ENCODE measurements at regions not wholly inside any gene's neighbourhood (a gene's known extent, or its start where the extent isn't known, plus 50 kb on each side); places are given as distances from the start of the nearest gene placed in this dataset.

- no peak for DNase-seq
- no peaks in the 10 kb centered on the region for H3K9me3 Mint-ChIP-seq (ENCODE audit: unreplicated experiment)
- no peaks in the 10 kb centered on the region for H3K27me3 Mint-ChIP-seq (ENCODE audit: unreplicated experiment)
- no peaks in the 10 kb centered on the region for H3K4me1 Mint-ChIP-seq (ENCODE audit: low read depth, unreplicated experiment)
- no peaks in the 10 kb centered on the region for H3K36me3 Mint-ChIP-seq (ENCODE audit: unreplicated experiment)
- TF ChIP-seq CTCF (IDR thresholded peaks at IDR 0.05; ENCODE audit: partially characterized antibody, unreplicated experiment), result no peak
- H3K4me3 Mint-ChIP-seq (ENCODE audit: unreplicated experiment), result no peak overlapping the region
- no peak overlapping the region for H3K27ac Mint-ChIP-seq (ENCODE audit: unreplicated experiment)
Observed at GRCh38 chr9:116020801-116021200, 132.8 kb upstream of the PAPPA start.

GRCh38 chr9:116027096-116027495 lies 126.5 kb upstream of the PAPPA start:
- no peak for TF ChIP-seq CTCF (IDR thresholded peaks at IDR 0.05; ENCODE audit: partially characterized antibody, unreplicated experiment)
- Mint-ChIP-seq H3K9me3 (ENCODE audit: unreplicated experiment) (peaks cover 2% of the 10 kb centered on the region), H3K27ac (ENCODE audit: unreplicated experiment) (no peak overlapping the region), H3K27me3 (ENCODE audit: unreplicated experiment) (no peaks in the 10 kb centered on the region), H3K4me1 (ENCODE audit: low read depth, unreplicated experiment) (no peaks in the 10 kb centered on the region), H3K4me3 (ENCODE audit: unreplicated experiment) (no peak overlapping the region), H3K36me3 (ENCODE audit: unreplicated experiment) (peaks cover 7% of the 10 kb centered on the region)
- DNase-seq, result no peak

GRCh38 chr9:116027511-116027910 lies 126.1 kb upstream of the PAPPA start:
- peaks cover 7% of the 10 kb centered on the region for H3K36me3 Mint-ChIP-seq (ENCODE audit: unreplicated experiment)
- no peaks in the 10 kb centered on the region for H3K4me1 Mint-ChIP-seq (ENCODE audit: low read depth, unreplicated experiment)
- TF ChIP-seq CTCF (IDR thresholded peaks at IDR 0.05; ENCODE audit: partially characterized antibody, unreplicated experiment), result no peak
- H3K27me3 Mint-ChIP-seq (ENCODE audit: unreplicated experiment), result no peaks in the 10 kb centered on the region
- no peak overlapping the region for H3K27ac Mint-ChIP-seq (ENCODE audit: unreplicated experiment)
- H3K9me3 Mint-ChIP-seq (ENCODE audit: unreplicated experiment), result peaks cover 2% of the 10 kb centered on the region
- DNase-seq, result no peak
- H3K4me3 Mint-ChIP-seq (ENCODE audit: unreplicated experiment), result no peak overlapping the region

- H3K4me3 Mint-ChIP-seq (ENCODE audit: unreplicated experiment), result no peak overlapping the region
- DNase-seq, result no peak
- TF ChIP-seq CTCF (IDR thresholded peaks at IDR 0.05; ENCODE audit: partially characterized antibody, unreplicated experiment), result no peak
- H3K27ac Mint-ChIP-seq (ENCODE audit: unreplicated experiment), result no peak overlapping the region
- peaks cover 7% of the 10 kb centered on the region for H3K36me3 Mint-ChIP-seq (ENCODE audit: unreplicated experiment)
- no peaks in the 10 kb centered on the region for H3K27me3 Mint-ChIP-seq (ENCODE audit: unreplicated experiment)
- H3K4me1 Mint-ChIP-seq (ENCODE audit: low read depth, unreplicated experiment), result no peaks in the 10 kb centered on the region
- peaks cover 2% of the 10 kb centered on the region for H3K9me3 Mint-ChIP-seq (ENCODE audit: unreplicated experiment)
Observed at GRCh38 chr9:116027951-116028350, 125.6 kb upstream of the PAPPA start.

- peaks cover 7% of the 10 kb centered on the region for H3K36me3 Mint-ChIP-seq (ENCODE audit: unreplicated experiment)
- TF ChIP-seq CTCF (IDR thresholded peaks at IDR 0.05; ENCODE audit: partially characterized antibody, unreplicated experiment), result no peak
- H3K4me1 Mint-ChIP-seq (ENCODE audit: low read depth, unreplicated experiment), result no peaks in the 10 kb centered on the region
- H3K4me3 Mint-ChIP-seq (ENCODE audit: unreplicated experiment), result no peak overlapping the region
- no peak for DNase-seq
- no peaks in the 10 kb centered on the region for H3K27me3 Mint-ChIP-seq (ENCODE audit: unreplicated experiment)
- H3K9me3 Mint-ChIP-seq (ENCODE audit: unreplicated experiment), result peaks cover 2% of the 10 kb centered on the region
- no peak overlapping the region for H3K27ac Mint-ChIP-seq (ENCODE audit: unreplicated experiment)
Observed at GRCh38 chr9:116030517-116030916, 123.1 kb upstream of the PAPPA start.

All from glutamatergic neuron (in vitro differentiated cells).